Mucosa of descending colon (tissue), 3 donors: ENCODE measurements at regions not wholly inside any gene's neighbourhood (a gene's known extent, or its start where the extent isn't known, plus 50 kb on each side); places are given as distances from the start of the nearest gene placed in this dataset.

Experiments used
- ATAC-seq: fragments of 200-7000 bp; cut with Tn5 transposase; one replicate; pipeline ENCODE4 v1.9.1; 2020; ENCODE audit warnings: mild to moderate bottlenecking, moderate library complexity
- DNase-seq, 3 donors: peaks; one replicate each; pipeline ENCODE4 v3.0.0-alpha.2; 2020
- H3K36me3 ChIP-seq: fragments of 200-600 bp; one replicate; pipeline ENCODE4 v1.8.0; 2021; ENCODE audit warnings: low read depth, mild to moderate bottlenecking
- H3K4me1 ChIP-seq: fragments of 200-600 bp; one replicate; pipeline ENCODE4 v1.8.0; 2021; ENCODE audit warnings: low read depth, mild to moderate bottlenecking
- H3K4me3 ChIP-seq: fragments of 200-600 bp; one replicate; pipeline ENCODE4 v1.8.0; 2021; ENCODE audit warnings: mild to moderate bottlenecking
- H3K9me3 ChIP-seq: fragments of 200-600 bp; one replicate; pipeline ENCODE4 v1.8.0; 2021; ENCODE audit warnings: mild to moderate bottlenecking
- CTCF ChIP-seq: fragments of 200-600 bp; IDR thresholded peaks from one replicate; pipeline ENCODE4 v1.8.0; 2022; ENCODE audit warnings: antibody characterized with exemption, mild to moderate bottlenecking
- intact Hi-C, 2 donors: fragments of 100-400 bp; cut with DNase I in 1 of 2; cut with micrococcal nuclease in 1 of 2; formaldehyde crosslinking; loops; one replicate each; pipeline versions ENCODE4 v1.11.0 to v1.11.1; 2022; cut with DNase I, micrococcal nuclease
- donor health status: DM: no; HTN: no; CAD: no; lungs with moderate emphysema.
- donor health status: DM: no; HTN: no; CAD: no.
- donor health status: DM: no; HTN: yes; CAD: no.

- Histone ChIP-seq H3K4me3 (no peak overlapping the region), H3K9me3 (no peaks in the 10 kb centered on the region), H3K4me1 (no peaks in the 10 kb centered on the region), H3K36me3 (no peaks in the 10 kb centered on the region)
- DNase-seq (no peak), ATAC-seq (no peak)
- intact Hi-C loops: no loop called here
- TF ChIP-seq CTCF: no peak
These were observed 119.6 kb downstream of the QPCT start for GRCh38 chr2:37464067-37464466.

DNA sequence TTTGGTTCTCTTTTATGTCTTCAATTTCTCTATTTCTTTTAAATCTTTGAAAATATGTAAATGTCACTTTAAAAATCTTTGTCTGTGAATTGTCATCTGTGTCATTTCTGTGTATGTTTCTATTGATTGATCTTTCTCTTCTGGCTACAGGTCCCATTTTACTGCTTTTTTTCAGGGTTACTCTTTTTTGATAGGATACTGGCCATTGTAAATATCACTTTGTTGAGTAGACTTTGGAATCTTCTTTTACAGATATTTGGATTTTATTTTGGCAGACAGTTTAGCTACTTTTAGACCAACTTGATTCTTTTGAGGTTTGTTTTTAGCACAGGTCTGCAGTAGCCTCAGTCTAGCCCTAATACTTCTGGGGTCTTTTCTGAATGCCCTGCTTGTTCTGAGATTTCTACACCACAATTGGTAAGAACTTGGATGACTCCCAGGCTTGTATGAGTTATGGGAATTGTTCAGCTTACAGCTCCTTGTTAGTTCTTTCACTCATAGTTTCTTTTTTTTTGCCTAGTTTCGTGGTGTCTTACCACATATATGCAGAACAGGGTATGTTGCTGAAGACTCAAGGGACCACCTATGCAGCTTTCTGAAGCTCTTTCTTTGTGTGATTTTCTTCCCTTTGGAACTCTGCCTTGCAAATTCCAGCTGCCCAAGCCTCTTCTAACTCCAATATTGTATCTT lies 122.2 kb downstream of the QPCT start:
- H3K4me1 ChIP-seq: no peaks in the 10 kb centered on the region
- no peak for DNase-seq
- ATAC-seq: no peak
- intact Hi-C loops: no loop called here
- H3K4me3 ChIP-seq: no peak overlapping the region
- no peaks in the 10 kb centered on the region for H3K9me3 ChIP-seq
- no peaks in the 10 kb centered on the region for H3K36me3 ChIP-seq
- no peak for TF ChIP-seq CTCF

GRCh38 chr2:37468170-37468569 lies 123.7 kb downstream of the QPCT start:
- no peak for DNase-seq
- no peaks in the 10 kb centered on the region for H3K4me1 ChIP-seq
- H3K9me3 ChIP-seq: no peaks in the 10 kb centered on the region
- intact Hi-C loops: no loop called here
- H3K4me3 ChIP-seq: no peak overlapping the region
- H3K36me3 ChIP-seq: no peaks in the 10 kb centered on the region
- no peak for ATAC-seq
- TF ChIP-seq CTCF: no peak

DNA sequence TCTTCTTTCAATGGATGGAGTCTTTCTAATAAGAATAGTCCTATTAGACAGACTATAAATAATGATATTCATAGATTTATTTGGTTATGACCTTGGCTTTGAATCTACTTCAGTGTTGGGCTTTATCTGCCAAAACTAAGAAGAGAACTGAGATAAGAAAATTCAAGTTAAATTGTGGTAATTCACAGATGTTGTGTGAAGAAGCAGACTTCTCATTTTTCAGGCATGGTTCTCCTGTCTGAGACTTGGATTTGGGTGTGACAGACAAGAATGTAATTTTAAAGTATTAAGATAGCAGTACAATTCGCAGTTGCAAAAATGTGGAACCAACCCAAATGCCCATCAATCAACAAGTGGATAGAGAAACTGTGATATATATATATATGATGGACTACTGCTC lies 124.7 kb downstream of the QPCT start:
- no peak for DNase-seq
- intact Hi-C loops: no loop called here
- TF ChIP-seq CTCF: no peak
- Histone ChIP-seq H3K36me3 (no peaks in the 10 kb centered on the region), H3K4me3 (no peak overlapping the region), H3K4me1 (no peaks in the 10 kb centered on the region), H3K9me3 (no peaks in the 10 kb centered on the region)
- no peak for ATAC-seq

- Histone ChIP-seq H3K36me3 (no peaks in the 10 kb centered on the region), H3K9me3 (no peaks in the 10 kb centered on the region), H3K4me1 (no peaks in the 10 kb centered on the region), H3K4me3 (no peak overlapping the region)
- intact Hi-C loops: no loop called here
- no peak for TF ChIP-seq CTCF
- ATAC-seq (no peak), DNase-seq (no peak)
These were observed 126.7 kb downstream of the QPCT start for GRCh38 chr2:37471104-37471503.

DNA sequence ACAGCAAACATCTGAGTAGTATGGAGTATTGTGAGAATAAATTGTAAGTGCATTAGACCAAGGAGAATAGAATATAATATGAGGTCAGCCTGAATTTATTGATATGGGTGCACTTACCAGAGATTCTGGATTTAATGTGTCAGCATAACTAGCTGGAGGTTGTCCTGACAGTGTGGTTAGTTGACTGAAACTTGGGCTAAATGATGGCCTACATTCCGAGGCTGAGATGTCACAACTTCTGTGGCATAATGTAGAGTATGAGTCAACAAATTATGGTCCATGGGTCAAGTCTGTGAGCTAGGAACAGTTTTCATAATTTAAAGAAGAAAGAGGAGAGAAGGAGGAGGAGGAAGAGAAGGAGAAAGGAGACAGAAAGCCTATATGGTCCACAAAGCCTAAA lies 127.6 kb downstream of the QPCT start:
- Histone ChIP-seq H3K36me3 (no peaks in the 10 kb centered on the region), H3K9me3 (no peaks in the 10 kb centered on the region), H3K4me1 (no peaks in the 10 kb centered on the region), H3K4me3 (no peak overlapping the region)
- no peak for DNase-seq
- intact Hi-C loops: no loop called here
- no peak for TF ChIP-seq CTCF
- no peak for ATAC-seq
